K562 (cell line): ENCODE measurements at regions not wholly inside any gene's neighbourhood (a gene's known extent, or its start where the extent isn't known, plus 50 kb on each side); places are given as distances from the start of the nearest gene placed in this dataset.

Experiments used
- ATAC-seq: fragments of 200-7000 bp; cut with Tn5 transposase; 3 replicates; pipeline ENCODE4 v1.9.1; 2020; ENCODE audit warnings: moderate library complexity
- BruUV-seq: library from RNA; stranded (reverse); fragments of 400-500 nt; replicated peaks from 2 replicates; lab custom pipeline; 2021; lab: Mats Ljungman, UMichigan
- CTCF ChIA-PET: fragments of 300-600 bp; formaldehyde crosslinking; extraction: SDS; loops from one replicate; lab custom pipeline; 2021; ENCODE audit warnings: low intra/inter-chr PET ratio; lab: Yijun Ruan, JAX
- POLR2A ChIA-PET: fragments of 300-600, 350-650 bp; sonication (Branson Sonifier 250); formaldehyde crosslinking; extraction: SDS; loops from one replicate; lab custom pipeline; 2021; ENCODE audit warnings: antibody characterized with exemption, inconsistent platforms; lab: Yijun Ruan, JAX
- DNase-seq, 4 experiments: peaks; one replicate each; pipeline versions ENCODE4 v3.0.0 to v3.0.0-alpha.2; 2011 to 2018; ENCODE audit warnings: low spot score in 3 of 4, mixed read lengths in 3 of 4; ENCODE audit errors: extremely low read depth in 1 of 4
- FAIRE-seq: peaks from 2 replicates; lab custom pipeline; 2011; peaks lifted over from hg19 to GRCh38; lab: Jason Lieb, UNC
- H2AFZ ChIP-seq: 2 replicates; pipeline ENCODE4 v1.6.0; 2011; ENCODE audit warnings: low read depth, low read length, control low read depth, inconsistent platforms
- H3K27ac ChIP-seq: fragments of 200-600 bp; 3 replicates; pipeline ENCODE4 v1.8.0; 2011; ENCODE audit warnings: low read depth, mild to moderate bottlenecking, control low read depth, inconsistent platforms, low read length, moderate library complexity, mixed read lengths; ENCODE audit errors: extremely low read depth
- H3K27me3 ChIP-seq, 2 experiments: fragments of 300-600 bp in 1 of 2; 2 replicates in 1 of 2; 3 replicates in 1 of 2; pipeline versions ENCODE4 v1.6.0 to v1.8.0; 2011; ENCODE audit warnings: inconsistent platforms in 2 of 2, low read length in 2 of 2, mild to moderate bottlenecking in 1 of 2, mixed read lengths in 1 of 2, moderate library complexity in 1 of 2; ENCODE audit not compliant: control insufficient read depth in 2 of 2, insufficient read depth in 2 of 2
- H3K36me3 ChIP-seq: fragments of 300-600 bp; 3 replicates; pipeline ENCODE4 v1.8.0; 2011; ENCODE audit warnings: mild to moderate bottlenecking, low read length, inconsistent platforms; ENCODE audit not compliant: control insufficient read depth, insufficient read depth
- H3K4me1 ChIP-seq, 2 experiments: fragments of 200-600 bp in 1 of 2; replicated peaks in 1 of 2; 2 replicates in 1 of 2; 3 replicates in 1 of 2; pipeline versions ENCODE4 v1.5.1 to v1.8.0; 2011; ENCODE audit warnings: inconsistent platforms in 2 of 2, low read length in 2 of 2, mild to moderate bottlenecking in 1 of 2, mixed read lengths in 1 of 2, moderate library complexity in 1 of 2; ENCODE audit not compliant: control insufficient read depth in 2 of 2, insufficient read depth in 2 of 2
- H3K4me2 ChIP-seq: 2 replicates; pipeline ENCODE4 v1.6.1; 2011; ENCODE audit warnings: low read length, control low read depth, inconsistent platforms, mixed read lengths; ENCODE audit not compliant: insufficient read depth
- H3K4me3 ChIP-seq: fragments of 200-600 bp; sonication (generic), shearing (Covaris generic); 2 replicates; pipeline ENCODE4 v1.5.1; 2016; ENCODE audit warnings: control low read depth, inconsistent platforms
- H3K79me2 ChIP-seq: fragments of 200-600 bp; 3 replicates; pipeline ENCODE4 v1.8.0; 2011; ENCODE audit warnings: low read length, inconsistent platforms; ENCODE audit not compliant: control insufficient read depth, insufficient read depth
- H3K9ac ChIP-seq, 2 experiments: 2 replicates each; pipeline versions ENCODE4 v1.6.0 to v1.6.1; 2011; ENCODE audit warnings: low read depth in 2 of 2, low read length in 2 of 2, control low read depth in 1 of 2, inconsistent platforms in 1 of 2, mild to moderate bottlenecking in 1 of 2, mixed read lengths in 1 of 2; ENCODE audit not compliant: insufficient read depth in 1 of 2
- H3K9me1 ChIP-seq: one replicate; pipeline ENCODE4 v1.6.0; 2011; ENCODE audit warnings: inconsistent platforms, mild to moderate bottlenecking, low read length, moderate library complexity; ENCODE audit not compliant: control insufficient read depth, insufficient read depth
- H3K9me3 ChIP-seq: replicated peaks from 2 replicates; pipeline ENCODE4 v1.5.1; 2011; ENCODE audit warnings: low read depth, low read length, inconsistent platforms; ENCODE audit not compliant: control insufficient read depth, insufficient read depth
- H4K20me1 ChIP-seq: replicated peaks from 2 replicates; pipeline ENCODE4 v1.6.1; 2011; ENCODE audit warnings: low read length, inconsistent platforms, mixed read lengths; ENCODE audit not compliant: control insufficient read depth, insufficient read depth
- BCL6 ChIP-seq: fragments of 250-450 bp; sonication (Bioruptor Pico); IDR thresholded peaks from 2 replicates; pipeline ENCODE4 v1.4.0; 2020
- BRD4 ChIP-seq: fragments of 200-600 bp; sonication (generic); IDR thresholded peaks from 2 replicates; pipeline ENCODE4 v1.6.1; 2017; ENCODE audit warnings: inconsistent platforms
- KDM2B ChIP-seq: fragments of 250-450 bp; sonication (Bioruptor Pico); IDR thresholded peaks from 2 replicates; pipeline ENCODE4 v1.8.0; 2021; ENCODE audit warnings: mild to moderate bottlenecking, moderate library complexity
- MYNN ChIP-seq, 2 experiments: sonication (generic); formaldehyde crosslinking in 1 of 2; IDR thresholded peaks; 2 replicates each; pipeline versions ENCODE4 v1.5.0 to v1.6.1; 2016 to 2020; ENCODE audit warnings: antibody characterized with exemption in 1 of 2, missing genetic modification reagents in 1 of 2
- NBN ChIP-seq: fragments of 450-650 bp; IDR thresholded peaks from 2 replicates; pipeline ENCODE4 v1.6.1; 2016; ENCODE audit warnings: low read depth, mild to moderate bottlenecking
- PCBP2 ChIP-seq: fragments of 200-400 bp; formaldehyde crosslinking; IDR thresholded peaks from 2 replicates; pipeline ENCODE4 v1.6.1; 2018; ENCODE audit warnings: low read length, low read depth, mild to moderate bottlenecking, moderate library complexity; ENCODE audit not compliant: poor library complexity, severe bottlenecking
- POLR2G ChIP-seq: fragments of 200-400 bp; formaldehyde crosslinking; IDR thresholded peaks from 2 replicates; pipeline ENCODE4 v1.6.1; 2017; ENCODE audit warnings: low read depth, mild to moderate bottlenecking, antibody characterized with exemption, low read length, moderate library complexity
- RFX5 ChIP-seq: IDR thresholded peaks from 2 replicates; pipeline ENCODE4 v1.6.1; 2011; ENCODE audit warnings: low read depth, mild to moderate bottlenecking, improper control_type of control experiment, low read length
- RUNX1 ChIP-seq: sonication (generic); IDR thresholded peaks from 2 replicates; pipeline ENCODE4 v1.6.1; 2016; ENCODE audit warnings: antibody characterized with exemption, low read depth
- ZNF133 ChIP-seq: fragments of 250-450 bp; sonication (Bioruptor Pico); IDR thresholded peaks from 2 replicates; pipeline ENCODE4 v1.4.0; 2020; ENCODE audit warnings: mild to moderate bottlenecking
- ZNF212 ChIP-seq: fragments of 450-650 bp; formaldehyde crosslinking; IDR thresholded peaks from 2 replicates; pipeline ENCODE4 v1.4.0; 2020; ENCODE audit warnings: mild to moderate bottlenecking
- ZNF507 ChIP-seq: conservative IDR thresholded peaks from 2 replicates; pipeline ENCODE4 v1.6.1; 2017; ENCODE audit warnings: missing genetic modification characterization, missing compliant biosample characterization
- ZNF57 ChIP-seq: fragments of 450-650 bp; formaldehyde crosslinking; IDR thresholded peaks from 2 replicates; pipeline ENCODE4 v1.4.0; 2020; ENCODE audit warnings: mild to moderate bottlenecking, moderate library complexity
- ZNF778 ChIP-seq: fragments of 450-650 bp; formaldehyde crosslinking; IDR thresholded peaks from 2 replicates; pipeline ENCODE4 v1.4.0; 2020; ENCODE audit warnings: mild to moderate bottlenecking, moderate library complexity
- in situ Hi-C: fragments of 300-500 bp; cut with MboI; formaldehyde crosslinking; loops from 4 replicates; pipeline ENCODE4 v1.15.0; 2018; ENCODE audit warnings: inconsistent platforms, mixed read lengths
- intact Hi-C: fragments of 100-400 bp; cut with micrococcal nuclease; formaldehyde crosslinking; loops from 2 replicates; pipeline ENCODE4 v1.14.2; 2022
- TF ChIP-seq, protein P1 (sequence below): fragments of 250-450 bp; sonication (Bioruptor Pico); IDR thresholded peaks from 2 replicates; pipeline ENCODE4 v1.8.0; 2021; ENCODE audit warnings: borderline replicate concordance, mild to moderate bottlenecking, moderate library complexity; ENCODE audit not compliant: poor library complexity, severe bottlenecking
- TF ChIP-seq, protein P2 (sequence below): fragments of 450-650 bp; IDR thresholded peaks from 2 replicates; pipeline ENCODE4 v1.6.1; 2016; ENCODE audit warnings: low read depth

DNA sequence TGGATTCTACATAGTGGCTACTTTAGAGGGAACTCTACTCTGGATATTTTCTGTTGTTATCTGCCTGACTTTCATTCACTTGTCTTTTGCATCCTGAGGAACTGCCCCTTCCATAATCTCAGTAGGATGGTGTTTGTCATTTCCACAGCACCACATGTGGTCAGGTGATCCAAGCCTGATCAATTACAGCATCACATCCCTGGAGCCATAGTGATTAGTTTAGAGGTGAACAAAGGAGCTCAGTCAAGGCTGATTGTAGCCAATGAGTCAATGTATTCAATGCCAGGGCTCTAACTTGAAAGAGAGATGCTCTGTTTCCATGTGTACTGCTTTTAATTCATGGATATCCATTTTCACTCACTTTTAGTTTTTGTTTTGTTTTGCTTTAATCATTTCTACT lies 478.7 kb upstream of the ADAMTS9 start:
- ChIA-PET CTCF (interaction anchor here (0.6 kb wide), 1 partner anchor 33 kb away, joined by 3 read pairs; no protein-coding TSS in a partner anchor), POLR2A (interaction anchor here (1.4 kb wide), 1 partner anchor 12 kb away, joined by 3 read pairs; no protein-coding TSS in a partner anchor)
- Histone ChIP-seq H4K20me1 (no peaks in the 10 kb centered on the region), H3K4me1 (no peaks in the 10 kb centered on the region), H3K9me1 (no peaks in the 10 kb centered on the region), H3K9me3 (no peaks in the 10 kb centered on the region), H2AFZ (no peak overlapping the region), H3K36me3 (no peaks in the 10 kb centered on the region), H3K4me2 (no peak overlapping the region), H3K27me3 (no peaks in the 10 kb centered on the region), H3K4me3 (no peak overlapping the region), H3K79me2 (no peaks in the 10 kb centered on the region), H3K9ac (no peak overlapping the region), H3K27ac (no peak overlapping the region)
- intact Hi-C loops = no loop called here
- FAIRE-seq = no peak
- in situ Hi-C loops = loop anchor here (25.0 kb wide), 1 partner anchor 629 kb away; no protein-coding TSS in a partner anchor
- BruUV-seq = no TSS peak
- ATAC-seq = no peak
- no peak for DNase-seq
- TF ChIP-seq, protein P1, sequence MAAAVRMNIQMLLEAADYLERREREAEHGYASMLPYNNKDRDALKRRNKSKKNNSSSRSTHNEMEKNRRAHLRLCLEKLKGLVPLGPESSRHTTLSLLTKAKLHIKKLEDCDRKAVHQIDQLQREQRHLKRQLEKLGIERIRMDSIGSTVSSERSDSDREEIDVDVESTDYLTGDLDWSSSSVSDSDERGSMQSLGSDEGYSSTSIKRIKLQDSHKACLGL (CRISPR knock-in tag) = no peak
- no peak for TF ChIP-seq BCL6 (CRISPR knock-in tag)
- no peak for TF ChIP-seq ZNF778 (CRISPR knock-in tag)
- TF ChIP-seq PCBP2 = no peak
- TF ChIP-seq ZNF57 (CRISPR knock-in tag) = no peak
- TF ChIP-seq MYNN (IDR thresholded peaks at IDR 0.05) = no peak
- no peak for TF ChIP-seq MYNN (CRISPR knock-in tag; IDR thresholded peaks at IDR 0.05)
- TF ChIP-seq NBN = no peak
- no peak for TF ChIP-seq RUNX1
- TF ChIP-seq ZNF212 (CRISPR knock-in tag) = no peak
- TF ChIP-seq ZNF507 (tag) = no peak
- TF ChIP-seq KDM2B (CRISPR knock-in tag) = no peak
- no peak for TF ChIP-seq ZNF133
- no peak for TF ChIP-seq POLR2G
- no peak for TF ChIP-seq RFX5
- TF ChIP-seq, protein P2, sequence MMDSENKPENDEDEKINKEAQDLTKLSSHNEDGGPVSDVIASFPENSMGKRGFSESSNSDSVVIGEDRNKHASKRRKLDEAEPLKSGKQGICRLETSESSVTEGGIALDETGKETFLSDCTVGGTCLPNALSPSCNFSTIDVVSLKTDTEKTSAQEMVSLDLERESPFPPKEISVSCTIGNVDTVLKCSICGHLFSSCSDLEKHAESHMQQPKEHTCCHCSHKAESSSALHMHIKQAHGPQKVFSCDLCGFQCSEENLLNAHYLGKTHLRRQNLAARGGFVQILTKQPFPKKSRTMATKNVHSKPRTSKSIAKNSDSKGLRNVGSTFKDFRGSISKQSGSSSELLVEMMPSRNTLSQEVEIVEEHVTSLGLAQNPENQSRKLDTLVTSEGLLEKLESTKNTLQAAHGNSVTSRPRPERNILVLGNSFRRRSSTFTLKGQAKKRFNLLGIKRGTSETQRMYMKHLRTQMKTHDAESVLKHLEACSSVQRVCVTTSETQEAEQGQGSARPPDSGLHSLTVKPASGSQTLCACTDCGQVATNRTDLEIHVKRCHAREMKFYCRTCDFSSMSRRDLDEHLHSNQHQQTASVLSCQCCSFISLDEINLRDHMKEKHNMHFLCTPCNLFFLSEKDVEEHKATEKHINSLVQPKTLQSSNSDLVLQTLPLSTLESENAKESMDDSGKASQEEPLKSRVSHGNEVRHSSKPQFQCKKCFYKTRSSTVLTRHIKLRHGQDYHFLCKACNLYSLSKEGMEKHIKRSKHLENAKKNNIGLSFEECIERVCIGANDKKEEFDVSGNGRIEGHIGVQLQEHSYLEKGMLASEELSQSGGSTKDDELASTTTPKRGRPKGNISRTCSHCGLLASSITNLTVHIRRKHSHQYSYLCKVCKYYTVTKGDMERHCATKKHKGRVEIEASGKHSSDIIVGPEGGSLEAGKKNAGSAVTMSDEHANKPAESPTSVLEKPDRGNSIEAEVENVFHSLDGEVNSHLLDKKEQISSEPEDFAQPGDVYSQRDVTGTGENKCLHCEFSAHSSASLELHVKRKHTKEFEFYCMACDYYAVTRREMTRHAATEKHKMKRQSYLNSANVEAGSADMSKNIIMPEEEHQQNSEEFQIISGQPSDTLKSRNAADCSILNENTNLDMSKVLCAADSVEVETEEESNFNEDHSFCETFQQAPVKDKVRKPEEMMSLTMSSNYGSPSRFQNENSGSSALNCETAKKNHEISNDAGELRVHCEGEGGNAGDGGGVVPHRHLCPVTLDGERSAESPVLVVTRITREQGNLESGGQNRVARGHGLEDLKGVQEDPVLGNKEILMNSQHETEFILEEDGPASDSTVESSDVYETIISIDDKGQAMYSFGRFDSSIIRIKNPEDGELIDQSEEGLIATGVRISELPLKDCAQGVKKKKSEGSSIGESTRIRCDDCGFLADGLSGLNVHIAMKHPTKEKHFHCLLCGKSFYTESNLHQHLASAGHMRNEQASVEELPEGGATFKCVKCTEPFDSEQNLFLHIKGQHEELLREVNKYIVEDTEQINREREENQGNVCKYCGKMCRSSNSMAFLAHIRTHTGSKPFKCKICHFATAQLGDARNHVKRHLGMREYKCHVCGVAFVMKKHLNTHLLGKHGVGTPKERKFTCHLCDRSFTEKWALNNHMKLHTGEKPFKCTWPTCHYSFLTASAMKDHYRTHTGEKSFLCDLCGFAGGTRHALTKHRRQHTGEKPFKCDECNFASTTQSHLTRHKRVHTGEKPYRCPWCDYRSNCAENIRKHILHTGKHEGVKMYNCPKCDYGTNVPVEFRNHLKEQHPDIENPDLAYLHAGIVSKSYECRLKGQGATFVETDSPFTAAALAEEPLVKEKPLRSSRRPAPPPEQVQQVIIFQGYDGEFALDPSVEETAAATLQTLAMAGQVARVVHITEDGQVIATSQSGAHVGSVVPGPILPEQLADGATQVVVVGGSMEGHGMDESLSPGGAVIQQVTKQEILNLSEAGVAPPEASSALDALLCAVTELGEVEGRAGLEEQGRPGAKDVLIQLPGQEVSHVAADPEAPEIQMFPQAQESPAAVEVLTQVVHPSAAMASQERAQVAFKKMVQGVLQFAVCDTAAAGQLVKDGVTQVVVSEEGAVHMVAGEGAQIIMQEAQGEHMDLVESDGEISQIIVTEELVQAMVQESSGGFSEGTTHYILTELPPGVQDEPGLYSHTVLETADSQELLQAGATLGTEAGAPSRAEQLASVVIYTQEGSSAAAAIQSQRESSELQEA = no peak
- TF ChIP-seq BRD4 = no peak
